MCF 10A (cell line): ENCODE measurements at regions not wholly inside any gene's neighbourhood (a gene's known extent, or its start where the extent isn't known, plus 50 kb on each side); places are given as distances from the start of the nearest gene placed in this dataset.

ENCODE experiments used
- BruUV-seq: library from RNA; stranded (reverse); fragments of 400-500 nt; replicated peaks from 2 replicates; lab custom pipeline; 2021; lab: Mats Ljungman, UMichigan
- CTCF ChIA-PET: fragments of 300-600 bp; sonication (Branson Sonifier 250); formaldehyde crosslinking; extraction: SDS; loops from one replicate; lab custom pipeline; 2021; ENCODE audit warnings: antibody characterized with exemption, inconsistent platforms; lab: Yijun Ruan, JAX
- POLR2A ChIA-PET: fragments of 300-600, 350-650 bp; sonication (Branson Sonifier 250); formaldehyde crosslinking; extraction: SDS; loops from one replicate; lab custom pipeline; 2020; ENCODE audit warnings: antibody characterized with exemption, inconsistent platforms; lab: Yijun Ruan, JAX
- DNase-seq: peaks from one replicate; pipeline ENCODE4 v3.0.0-alpha.2; 2018; ENCODE audit not compliant: unreplicated experiment
- H3K27ac Mint-ChIP-seq: one replicate; pipeline ENCODE4 v1.8.0; 2022; ENCODE audit warnings: mild to moderate bottlenecking, low read depth, mixed read lengths; ENCODE audit not compliant: unreplicated experiment
- H3K27me3 Mint-ChIP-seq: one replicate; pipeline ENCODE4 v1.8.0; 2022; ENCODE audit warnings: mixed read lengths; ENCODE audit not compliant: insufficient read depth, unreplicated experiment
- H3K36me3 Mint-ChIP-seq: one replicate; pipeline ENCODE4 v1.8.0; 2022; ENCODE audit warnings: mild to moderate bottlenecking, moderate library complexity, mixed read lengths; ENCODE audit not compliant: insufficient read depth, unreplicated experiment
- H3K4me1 Mint-ChIP-seq: one replicate; pipeline ENCODE4 v1.8.0; 2022; ENCODE audit warnings: mixed read lengths; ENCODE audit not compliant: insufficient read depth, unreplicated experiment
- H3K4me3 Mint-ChIP-seq: one replicate; pipeline ENCODE4 v1.8.0; 2022; ENCODE audit warnings: mild to moderate bottlenecking, moderate library complexity, mixed read lengths; ENCODE audit not compliant: unreplicated experiment
- H3K9me3 Mint-ChIP-seq: one replicate; pipeline ENCODE4 v1.8.0; 2022; ENCODE audit warnings: mixed read lengths; ENCODE audit not compliant: unreplicated experiment
- intact Hi-C: fragments of 100-400 bp; cut with micrococcal nuclease; formaldehyde crosslinking; loops from 2 replicates; pipeline ENCODE4 v1.14.1; 2022
- TF ChIP-seq, protein P1 (sequence below): fragments of 200-600 bp; IDR thresholded peaks from one replicate; pipeline ENCODE4 v1.8.0; 2022; ENCODE audit warnings: antibody characterized with exemption, mild to moderate bottlenecking; ENCODE audit not compliant: unreplicated experiment

DNA sequence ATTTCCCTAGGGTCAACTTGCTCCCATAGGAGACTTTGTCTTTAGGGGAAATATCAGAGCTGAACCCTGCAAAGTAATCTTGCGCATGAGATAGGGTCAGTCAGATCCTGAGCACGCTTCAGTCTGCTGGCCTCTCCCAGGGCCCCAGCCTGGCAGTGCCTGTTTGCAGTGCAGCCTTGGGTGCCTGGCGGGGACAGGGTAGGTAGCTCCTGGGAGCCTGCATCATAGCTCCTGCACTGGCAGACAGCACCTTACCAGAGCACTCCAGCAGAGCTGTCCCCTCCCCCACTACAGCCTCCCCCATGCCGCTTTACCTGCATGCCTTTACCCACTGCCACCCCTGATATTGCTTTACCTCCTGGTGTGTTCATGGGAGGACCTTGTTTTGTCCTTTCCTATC lies 237.3 kb downstream of the CCDC59 start:
- Mint-ChIP-seq H3K4me3 (no peak overlapping the region), H3K27ac (no peak overlapping the region), H3K9me3 (peaks cover 7% of the 10 kb centered on the region), H3K4me1 (peaks cover 17% of the 10 kb centered on the region), H3K36me3 (no peaks in the 10 kb centered on the region), H3K27me3 (no peaks in the 10 kb centered on the region)
- DNase-seq, result no peak
- TF ChIP-seq, protein P1, sequence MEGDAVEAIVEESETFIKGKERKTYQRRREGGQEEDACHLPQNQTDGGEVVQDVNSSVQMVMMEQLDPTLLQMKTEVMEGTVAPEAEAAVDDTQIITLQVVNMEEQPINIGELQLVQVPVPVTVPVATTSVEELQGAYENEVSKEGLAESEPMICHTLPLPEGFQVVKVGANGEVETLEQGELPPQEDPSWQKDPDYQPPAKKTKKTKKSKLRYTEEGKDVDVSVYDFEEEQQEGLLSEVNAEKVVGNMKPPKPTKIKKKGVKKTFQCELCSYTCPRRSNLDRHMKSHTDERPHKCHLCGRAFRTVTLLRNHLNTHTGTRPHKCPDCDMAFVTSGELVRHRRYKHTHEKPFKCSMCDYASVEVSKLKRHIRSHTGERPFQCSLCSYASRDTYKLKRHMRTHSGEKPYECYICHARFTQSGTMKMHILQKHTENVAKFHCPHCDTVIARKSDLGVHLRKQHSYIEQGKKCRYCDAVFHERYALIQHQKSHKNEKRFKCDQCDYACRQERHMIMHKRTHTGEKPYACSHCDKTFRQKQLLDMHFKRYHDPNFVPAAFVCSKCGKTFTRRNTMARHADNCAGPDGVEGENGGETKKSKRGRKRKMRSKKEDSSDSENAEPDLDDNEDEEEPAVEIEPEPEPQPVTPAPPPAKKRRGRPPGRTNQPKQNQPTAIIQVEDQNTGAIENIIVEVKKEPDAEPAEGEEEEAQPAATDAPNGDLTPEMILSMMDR, result no peak
- intact Hi-C loops, result no loop called here
- BruUV-seq, result no TSS peak
- CTCF ChIA-PET, result no interaction called here
- POLR2A ChIA-PET, result interaction anchor here (0.8 kb wide), 1 partner anchor 10 kb away, joined by 7 read pairs; no protein-coding TSS in a partner anchor

DNA sequence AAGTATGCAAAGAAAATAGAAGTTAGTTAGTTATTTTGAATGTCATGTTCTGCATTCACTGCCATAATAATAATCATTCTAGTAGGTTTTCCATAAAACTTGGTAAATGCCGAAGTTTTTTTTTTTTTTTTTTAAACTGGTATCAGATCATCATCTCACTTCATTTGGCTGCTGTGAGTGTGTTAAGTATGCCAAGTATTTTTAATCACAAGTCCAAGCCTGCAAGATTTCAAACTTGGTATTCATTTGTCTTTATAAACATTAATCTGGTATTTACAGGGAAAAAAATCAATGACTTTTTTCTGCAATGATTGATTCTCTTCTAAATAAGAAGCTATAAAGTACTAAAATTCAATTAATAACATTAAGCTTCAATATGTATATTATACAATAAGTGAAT lies 248.9 kb downstream of the CCDC59 start:
- TF ChIP-seq, protein P1, result no peak
- Mint-ChIP-seq H3K36me3 (no peaks in the 10 kb centered on the region), H3K9me3 (no peaks in the 10 kb centered on the region), H3K27me3 (no peaks in the 10 kb centered on the region), H3K4me3 (no peak overlapping the region), H3K27ac (peak overlapping the region; percentile 95), H3K4me1 (peaks cover 23% of the 10 kb centered on the region)
- ChIA-PET CTCF (no interaction called here), POLR2A (interaction anchor here (1.3 kb wide), 1 partner anchor 15 kb away, joined by 5 read pairs; no protein-coding TSS in a partner anchor)
- BruUV-seq, result no TSS peak
- intact Hi-C loops, result no loop called here
- no peak for DNase-seq

- no TSS peak for BruUV-seq
- H3K27ac Mint-ChIP-seq, result no peak overlapping the region
- H3K27me3 Mint-ChIP-seq, result no peaks in the 10 kb centered on the region
- ChIA-PET CTCF (interaction anchor here (0.6 to 0.8 kb wide), 3 partner anchors 11 to 979 kb away, joined by 3 read pairs; no protein-coding TSS in a partner anchor), POLR2A (interaction anchor here (0.6 kb wide), 1 partner anchor 175 kb away, joined by 3 read pairs; no protein-coding TSS in a partner anchor)
- TF ChIP-seq, protein P1, result no peak
- peaks cover 23% of the 10 kb centered on the region for H3K4me1 Mint-ChIP-seq
- intact Hi-C loops, result no loop called here
- no peaks in the 10 kb centered on the region for H3K9me3 Mint-ChIP-seq
- no peak for DNase-seq
- no peaks in the 10 kb centered on the region for H3K36me3 Mint-ChIP-seq
- no peak overlapping the region for H3K4me3 Mint-ChIP-seq
Observed at GRCh38 chr12:82108615-82109014, 249.6 kb downstream of the CCDC59 start.

- H3K36me3 Mint-ChIP-seq, result no peaks in the 10 kb centered on the region
- intact Hi-C loops, result no loop called here
- no peak overlapping the region for H3K27ac Mint-ChIP-seq
- TF ChIP-seq, protein P1, result no peak
- ChIA-PET POLR2A (interaction anchor here (0.6 kb wide), 1 partner anchor 26 kb away, joined by 3 read pairs; no protein-coding TSS in a partner anchor), CTCF (interaction anchor here (1.1 kb wide), 1 partner anchor 259 kb away, joined by 3 read pairs; the partner anchor contains the start of gene METTL25)
- BruUV-seq, result no TSS peak
- DNase-seq, result peak; percentile 17
- H3K9me3 Mint-ChIP-seq, result no peaks in the 10 kb centered on the region
- no peaks in the 10 kb centered on the region for H3K4me1 Mint-ChIP-seq
- no peak overlapping the region for H3K4me3 Mint-ChIP-seq
- H3K27me3 Mint-ChIP-seq, result no peaks in the 10 kb centered on the region
Observed at GRCh38 chr12:82099216-82099615, 259.0 kb downstream of the CCDC59 start.
